Urothelium cell line (cell line): ENCODE measurements at regions not wholly inside any gene's neighbourhood (a gene's known extent, or its start where the extent isn't known, plus 50 kb on each side); places are given as distances from the start of the nearest gene placed in this dataset.
A peak's percentile ranks its signal among the peaks of the same experiment; 100 is the strongest.
"Not testable (repeated sequence)": the region's sequence is repeated elsewhere in the genome, so short reads cannot be mapped to it uniquely, and the experiment has no call there.

Experiments
- DNase-seq: peaks from one replicate; pipeline ENCODE4 v3.0.0; 2011; ENCODE audit warnings: low spot score, mixed read lengths
- FAIRE-seq: peaks from 2 replicates; lab custom pipeline; 2011; peaks lifted over from hg19 to GRCh38; lab: Jason Lieb, UNC

DNA sequence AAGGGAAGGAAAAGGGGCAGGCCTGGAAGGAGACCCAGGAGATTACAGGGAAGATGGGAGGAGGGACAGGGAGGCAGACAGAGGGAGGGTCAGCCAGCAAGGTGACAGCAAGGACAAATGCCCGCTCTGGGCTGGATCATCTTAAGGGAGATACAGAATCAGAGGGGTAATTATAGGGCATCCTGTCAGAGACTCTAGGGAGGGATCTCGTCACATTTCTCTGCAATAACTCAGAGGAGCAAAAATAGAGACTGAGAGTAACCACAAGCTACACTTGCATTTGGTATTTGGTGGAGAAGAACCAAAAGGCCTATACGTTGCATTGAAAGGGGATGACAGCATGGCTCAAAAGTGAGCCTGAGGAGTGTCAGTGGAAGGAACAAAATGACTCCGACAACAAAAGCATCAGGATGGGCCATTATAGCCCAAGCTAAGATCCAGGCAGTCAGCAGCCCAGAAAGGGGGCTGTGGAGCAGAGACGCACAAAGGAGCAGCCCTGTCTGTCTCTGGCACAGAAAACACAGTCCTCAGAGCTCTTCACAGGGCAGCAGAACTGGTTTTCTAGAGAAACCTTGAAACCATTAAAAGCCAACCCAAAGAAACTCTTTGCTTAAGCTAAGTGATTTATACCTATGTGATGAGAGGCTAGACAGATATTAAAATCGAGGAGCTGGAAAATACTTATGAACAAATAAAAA lies 430.2 kb upstream of the VSTM2A start:
- FAIRE-seq (no peak), DNase-seq (no peak)

DNA sequence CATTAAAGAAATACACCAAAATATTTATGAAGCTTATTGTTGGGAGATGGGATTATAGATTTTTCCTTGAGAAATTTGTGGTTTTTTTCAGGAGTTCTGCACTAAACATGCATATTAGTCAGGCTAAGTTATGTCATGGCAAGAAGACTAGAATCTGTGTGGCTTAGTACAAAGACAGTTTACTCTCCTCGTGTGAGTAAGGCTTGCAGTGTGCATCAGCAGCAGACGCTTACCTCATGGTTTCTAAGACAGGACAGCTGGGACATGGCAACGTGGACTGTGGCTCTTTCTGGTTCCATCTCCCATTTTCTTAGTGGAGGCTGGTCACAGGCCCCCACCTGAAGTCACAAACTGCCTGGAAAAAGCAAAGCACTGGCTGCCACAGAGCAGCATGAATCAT lies 429.6 kb upstream of the VSTM2A start:
- no peak for DNase-seq
- no peak for FAIRE-seq

DNA sequence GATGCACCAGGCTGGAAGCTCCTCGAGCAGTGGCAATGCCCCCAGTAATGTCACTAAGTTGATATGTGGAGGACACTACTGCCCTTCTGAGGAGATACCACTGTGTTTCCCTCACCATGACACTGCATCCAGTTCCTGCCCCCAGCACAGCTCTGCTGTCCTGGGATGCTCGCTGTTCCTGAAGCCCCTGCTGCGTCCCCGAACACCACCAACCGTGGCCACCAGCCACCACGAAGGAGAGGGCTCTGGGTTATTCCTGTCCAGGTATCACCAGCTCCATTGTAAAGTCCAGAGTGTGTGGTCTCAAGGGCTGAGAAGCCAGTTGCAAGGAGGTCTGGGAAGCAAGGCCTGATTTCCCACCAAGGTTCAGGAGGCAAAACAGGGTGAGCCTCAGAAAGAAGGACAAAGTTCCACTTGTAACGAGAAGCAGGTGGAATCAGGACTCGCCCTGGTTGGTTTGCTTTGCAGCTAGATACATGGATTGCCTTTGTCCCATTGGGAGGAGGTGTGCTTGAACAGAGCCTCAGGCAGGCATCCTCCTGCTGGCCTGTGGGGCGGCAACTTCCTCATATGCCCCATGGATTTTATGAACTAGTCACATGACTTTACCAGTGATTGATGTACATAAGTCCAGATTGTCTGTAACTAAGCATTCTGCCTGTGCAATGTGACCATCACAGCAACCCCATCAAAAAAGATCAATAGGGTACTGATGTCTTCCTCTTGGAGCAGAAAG lies 427.0 kb upstream of the VSTM2A start:
- DNase-seq, result no peak
- FAIRE-seq, result peak; percentile 17

DNA sequence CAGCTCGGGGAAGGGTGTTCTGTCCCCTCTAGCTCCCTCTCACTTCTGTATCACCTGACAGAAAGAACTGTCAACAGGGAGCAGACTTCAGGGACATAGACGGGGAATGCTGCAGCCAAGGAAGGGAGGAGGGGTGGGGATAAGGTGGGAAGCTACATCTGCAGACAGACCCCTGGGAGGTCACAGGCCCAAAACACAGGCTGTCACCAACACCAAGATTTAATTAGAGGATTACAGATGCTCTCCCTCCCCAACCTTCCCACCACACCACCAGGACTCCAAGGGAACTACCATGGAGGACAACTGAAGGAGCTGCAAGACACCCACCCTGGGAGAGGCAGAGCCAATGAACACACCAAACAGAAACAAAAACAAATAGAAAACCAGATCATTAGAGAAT lies 425.2 kb upstream of the VSTM2A start:
- DNase-seq (no peak), FAIRE-seq (no peak)

DNA sequence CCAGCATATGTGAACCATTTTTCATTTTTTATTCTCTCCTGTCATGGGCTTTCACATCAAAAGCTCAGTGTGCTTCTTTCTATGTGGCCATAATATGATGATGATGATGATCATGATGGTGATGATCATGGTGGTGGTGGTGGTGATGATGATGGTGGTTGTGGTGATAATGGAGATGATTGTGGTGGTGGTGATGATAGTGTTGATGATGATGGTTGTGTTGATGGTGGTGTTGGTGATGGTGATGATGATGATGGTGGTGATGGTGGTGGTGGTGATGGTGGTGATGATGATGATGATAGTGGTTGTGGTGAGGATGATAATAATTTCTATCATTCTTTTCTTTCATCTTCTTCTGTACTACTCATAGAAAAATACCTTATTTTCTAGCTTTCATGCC lies 413.1 kb upstream of the VSTM2A start:
- FAIRE-seq (peak; percentile 99), DNase-seq (no peak)

DNA sequence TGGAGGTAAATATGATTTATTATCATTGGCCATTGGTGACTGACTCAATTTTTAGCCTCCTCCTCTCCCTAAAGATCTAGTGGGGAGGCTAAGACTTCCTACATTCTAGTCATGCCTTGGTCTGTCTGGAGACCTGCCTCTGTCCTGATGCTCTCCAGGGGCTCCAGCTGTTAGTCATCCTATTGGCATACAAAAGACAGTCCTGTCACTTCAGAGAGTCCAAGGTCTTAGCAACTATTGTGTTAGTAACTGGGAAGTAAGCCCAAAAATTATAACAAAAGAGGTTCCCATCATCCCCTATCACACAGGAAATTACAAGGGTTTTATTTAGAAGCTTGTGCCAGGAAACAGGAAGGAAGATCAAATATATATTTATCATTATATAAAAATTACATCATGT lies 400.6 kb upstream of the VSTM2A start:
- FAIRE-seq (no peak), DNase-seq (no peak)

DNA sequence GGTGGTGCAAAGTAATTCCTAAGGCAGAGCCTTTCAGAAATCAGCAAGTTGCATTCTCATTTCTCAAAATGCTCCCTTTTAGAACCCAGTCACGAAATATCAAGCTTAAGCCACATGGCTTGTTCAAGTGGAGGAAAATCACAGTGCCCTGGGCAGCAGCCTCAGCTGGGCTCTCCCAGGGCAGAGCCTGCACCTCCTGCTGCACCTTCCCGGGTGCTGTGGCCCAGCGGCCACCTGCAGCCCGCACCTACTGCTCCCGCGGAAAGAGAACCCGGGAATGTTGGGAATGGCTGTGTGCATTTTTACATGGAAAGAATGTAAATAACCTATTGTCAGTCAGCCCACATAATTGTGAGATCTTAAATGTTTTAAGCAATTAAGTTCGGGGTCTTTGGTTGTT lies 396.5 kb upstream of the VSTM2A start:
- FAIRE-seq (no peak), DNase-seq (no peak)

DNA sequence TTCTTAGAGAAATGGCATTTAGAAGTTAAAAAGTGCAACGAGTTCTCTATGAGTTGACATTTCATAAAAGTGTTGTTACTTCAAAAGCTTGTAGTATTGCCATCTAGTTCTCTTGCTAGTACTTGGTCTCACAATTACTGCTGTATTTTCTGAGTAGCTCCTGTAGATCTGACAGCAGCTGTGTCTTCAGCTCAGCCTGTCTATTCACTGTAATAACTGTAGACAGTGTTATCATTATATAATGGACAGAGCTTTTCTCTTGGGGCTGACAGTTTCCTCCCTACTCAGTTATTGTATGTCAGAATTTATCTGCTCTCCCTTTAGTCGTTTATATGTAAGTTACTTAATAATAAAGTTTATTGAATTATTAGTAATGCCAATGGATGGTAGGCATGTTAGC lies 388.7 kb upstream of the VSTM2A start:
- FAIRE-seq (no peak), DNase-seq (no peak)

DNA sequence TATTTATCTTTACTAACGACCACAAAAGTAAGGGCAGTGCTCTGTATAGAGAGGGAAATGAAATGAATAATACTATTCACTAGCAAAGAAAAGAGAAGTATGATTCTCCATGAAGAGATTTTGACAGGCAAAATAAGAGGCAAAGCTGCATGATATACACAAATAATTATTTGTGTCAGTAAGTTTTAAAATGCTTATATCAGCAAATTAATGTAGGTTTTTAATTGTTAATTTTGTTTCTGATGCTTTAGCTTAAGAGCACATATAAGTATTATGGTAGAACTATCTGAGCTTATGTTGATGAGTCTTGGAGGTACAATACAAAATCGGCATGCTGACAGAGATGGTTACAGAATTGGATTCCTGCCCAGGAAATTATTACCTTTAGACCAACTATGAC lies 383.1 kb upstream of the VSTM2A start:
- no peak for DNase-seq
- no peak for FAIRE-seq

DNA sequence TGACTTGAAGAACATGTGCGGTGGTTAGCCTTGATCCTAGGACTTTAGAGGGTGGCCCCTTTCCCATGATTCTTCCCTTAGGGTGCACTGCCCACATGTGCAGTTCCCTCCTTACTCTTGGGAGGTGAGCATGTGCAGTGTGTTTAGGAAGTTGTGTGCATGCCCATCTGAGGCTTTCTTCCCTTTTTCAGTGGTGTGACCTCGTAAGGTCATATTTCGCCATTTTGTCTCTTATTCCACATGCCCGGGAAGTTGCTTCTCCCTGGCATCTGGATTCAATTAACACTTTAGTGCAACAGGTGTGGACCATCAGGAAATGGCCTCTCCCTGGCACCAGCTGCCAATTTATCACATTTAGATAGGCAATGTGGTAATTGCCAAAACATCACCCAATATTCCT lies 380.6 kb upstream of the VSTM2A start:
- DNase-seq (no peak), FAIRE-seq (no peak)

DNA sequence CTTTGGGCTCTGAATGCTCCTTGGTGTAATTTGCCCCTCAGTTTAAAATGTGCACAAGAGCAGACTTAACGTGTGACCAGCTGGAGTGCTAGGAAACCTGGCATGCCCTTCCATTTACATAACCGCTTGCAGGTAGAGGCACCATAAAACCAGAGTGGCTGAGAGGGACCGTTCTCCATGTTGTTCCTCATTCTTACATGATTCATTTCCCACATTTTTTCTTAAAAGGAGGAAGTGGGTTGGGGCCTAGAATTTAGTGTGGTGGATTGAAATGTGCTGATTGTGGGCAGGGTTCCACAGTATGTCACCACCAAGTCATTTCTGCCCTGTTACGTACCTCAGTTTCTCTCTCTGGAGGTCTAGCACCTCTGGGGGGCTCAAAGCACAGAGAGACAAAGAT lies 375.8 kb upstream of the VSTM2A start:
- no peak for FAIRE-seq
- DNase-seq, result no peak

DNA sequence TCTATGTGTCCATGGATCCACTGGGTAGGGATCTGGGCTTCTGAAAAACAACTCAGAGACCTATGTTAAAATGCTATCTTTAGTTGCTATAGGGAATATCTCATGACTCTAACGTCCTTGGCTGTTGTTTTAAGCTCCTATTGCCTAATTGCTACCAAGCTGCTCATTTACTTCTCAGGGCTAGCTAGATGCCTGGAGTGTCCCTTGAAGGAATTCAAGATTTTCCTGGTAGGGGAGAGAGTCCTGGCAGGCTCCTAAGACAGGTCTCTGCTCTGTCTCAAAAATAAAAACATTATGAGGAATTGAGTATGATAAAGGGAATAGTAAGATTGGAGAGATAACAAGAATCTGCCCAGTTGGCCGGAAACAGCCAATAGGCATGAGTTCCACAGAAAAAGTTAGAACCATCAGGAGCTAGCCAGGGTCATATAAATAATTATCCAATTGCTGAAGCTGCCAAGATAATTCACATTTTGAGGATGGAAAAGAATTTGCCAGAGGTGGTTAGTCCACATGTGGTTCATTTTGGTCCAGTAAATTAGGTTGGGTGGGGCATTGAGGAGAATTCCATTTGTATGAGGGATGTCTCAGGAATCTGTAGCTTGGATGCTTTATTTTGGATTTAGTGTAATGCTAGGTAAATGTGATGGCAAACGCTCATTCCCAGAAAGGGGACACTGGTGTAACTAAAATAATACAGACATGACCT lies 362.7 kb upstream of the VSTM2A start:
- FAIRE-seq (no peak), DNase-seq (no peak)

DNA sequence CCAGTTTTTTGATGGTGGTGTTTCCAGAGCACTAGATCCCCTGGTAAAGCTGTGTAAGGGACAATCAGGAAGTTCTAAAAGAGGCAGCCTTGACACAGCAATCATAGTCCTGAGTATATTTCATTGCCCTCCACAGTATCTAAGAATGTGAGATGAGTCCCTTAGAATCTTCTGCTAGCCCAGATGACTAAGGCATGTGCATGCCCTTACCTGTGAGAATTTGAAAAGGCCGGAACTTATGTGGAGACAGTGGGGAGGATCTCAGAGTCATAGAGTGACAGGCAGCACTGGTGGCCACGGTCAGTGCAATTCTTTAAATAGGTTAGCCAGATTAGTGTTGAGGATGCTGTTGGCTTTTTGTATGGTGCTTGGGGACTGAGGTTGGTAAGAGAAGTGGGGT lies 361.4 kb upstream of the VSTM2A start:
- DNase-seq (no peak), FAIRE-seq (peak; percentile 23)

DNA sequence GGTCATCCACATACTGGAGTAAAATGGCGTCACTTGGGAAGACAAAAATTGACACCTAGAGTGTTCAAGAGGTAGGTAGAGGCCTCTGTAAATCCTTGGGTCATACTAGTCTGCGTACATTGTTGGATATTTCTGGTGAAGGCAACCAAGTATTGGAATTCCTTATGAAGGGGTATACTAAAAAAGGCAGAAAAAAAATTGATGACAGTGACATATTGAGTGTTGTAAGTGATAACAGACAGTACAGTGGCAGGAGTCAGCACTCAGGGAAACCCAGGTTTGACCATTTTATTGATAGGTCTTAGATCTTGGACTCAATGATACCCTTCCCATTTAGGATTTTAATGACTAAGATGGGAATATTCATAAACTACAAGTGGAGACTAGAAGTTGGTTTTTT lies 359.1 kb upstream of the VSTM2A start:
- FAIRE-seq, result no peak
- no peak for DNase-seq

DNA sequence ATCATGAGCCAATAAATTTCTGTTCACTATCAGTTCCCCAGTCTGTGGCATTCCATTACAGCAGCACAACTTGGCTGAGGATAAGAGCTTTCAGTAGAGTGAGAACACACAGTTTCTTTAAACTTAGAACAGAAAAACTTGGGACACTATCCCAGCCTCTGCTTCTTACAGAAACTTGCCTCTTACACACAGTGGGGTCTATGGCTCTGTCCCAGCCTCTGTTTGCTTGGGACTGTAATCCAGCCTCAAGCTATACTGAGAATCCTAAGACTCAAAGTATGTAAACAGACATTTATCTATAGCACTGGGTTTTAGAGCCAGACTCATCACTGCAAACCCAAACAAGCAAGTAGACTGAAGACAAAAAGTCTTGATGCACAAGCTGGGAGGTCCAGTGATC lies 355.8 kb upstream of the VSTM2A start:
- FAIRE-seq (no peak), DNase-seq (no peak)

DNA sequence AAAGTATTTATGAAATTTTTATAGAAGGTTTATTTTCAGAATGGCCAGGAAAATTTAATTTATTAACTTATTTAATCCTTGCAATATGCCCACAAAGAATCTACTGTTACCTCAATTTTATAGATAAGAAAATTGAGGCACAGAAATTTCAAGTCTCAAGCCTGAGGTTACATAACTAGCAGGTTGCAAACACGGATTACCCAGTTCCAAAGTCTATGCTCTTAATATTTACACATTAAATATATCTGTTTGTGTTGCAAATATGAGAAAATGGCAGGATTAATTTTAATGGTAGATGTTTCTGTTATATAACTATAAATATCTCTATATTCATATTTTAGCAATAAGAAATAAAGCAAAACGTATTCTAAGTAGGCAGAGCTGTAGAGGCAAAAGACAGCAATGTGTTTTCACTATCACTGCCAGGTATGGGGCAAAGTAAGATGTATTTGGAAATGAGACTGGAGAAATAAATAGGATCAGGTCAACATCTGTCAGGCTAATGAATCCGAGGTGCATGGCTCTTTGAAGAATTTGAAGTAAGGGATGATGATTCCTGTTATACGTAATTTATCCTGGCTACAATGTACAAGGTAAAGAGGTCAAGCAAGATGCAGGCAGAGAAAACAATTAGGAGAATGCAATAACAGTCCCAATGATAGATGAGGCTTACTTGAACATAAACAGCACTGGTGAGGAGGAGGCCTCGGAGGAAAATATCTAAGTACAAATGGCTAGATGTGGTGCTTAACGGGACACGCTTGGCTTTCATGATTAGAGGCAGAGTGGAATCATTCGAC lies 354.1 kb upstream of the VSTM2A start:
- FAIRE-seq (no peak), DNase-seq (no peak)

DNA sequence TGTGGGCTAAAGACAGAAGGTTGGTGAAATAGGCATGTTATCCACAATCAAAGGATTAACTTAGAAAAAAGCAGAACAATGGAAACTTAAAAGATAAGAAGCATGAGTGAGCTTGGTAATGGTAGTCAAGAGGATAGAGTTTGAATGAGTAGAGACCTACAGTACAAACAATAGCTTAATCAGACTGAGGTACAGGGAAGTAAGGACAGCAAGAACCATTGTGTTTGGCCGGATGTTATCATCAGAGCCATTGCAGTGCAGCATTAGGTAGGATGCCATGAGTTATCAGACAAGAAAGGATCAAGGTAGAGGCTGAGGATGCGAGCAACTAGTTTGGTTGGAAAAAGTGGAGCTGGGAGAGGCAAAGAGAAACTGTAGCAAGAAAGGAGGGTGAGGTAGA lies 353.3 kb upstream of the VSTM2A start:
- FAIRE-seq (no peak), DNase-seq (no peak)

DNA sequence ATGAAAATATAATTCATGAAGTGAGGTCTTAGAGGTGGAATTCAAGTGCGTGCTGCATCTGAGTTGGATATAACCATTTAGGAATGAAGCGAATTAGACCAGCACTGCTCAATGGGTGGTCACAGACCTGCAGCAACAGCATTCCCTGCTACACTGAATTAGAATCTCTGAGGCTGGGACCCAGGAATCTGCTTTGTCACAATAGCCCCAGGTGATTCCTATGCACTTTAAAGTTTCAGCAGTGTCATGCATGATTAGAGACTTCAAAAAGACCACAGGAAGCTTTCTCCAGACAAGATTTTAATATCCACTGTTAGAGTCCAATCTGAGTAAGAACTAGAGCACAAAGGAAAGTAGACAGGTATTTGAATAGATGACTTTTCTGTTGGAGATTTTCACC lies 352.8 kb upstream of the VSTM2A start:
- DNase-seq, result no peak
- no peak for FAIRE-seq

DNA sequence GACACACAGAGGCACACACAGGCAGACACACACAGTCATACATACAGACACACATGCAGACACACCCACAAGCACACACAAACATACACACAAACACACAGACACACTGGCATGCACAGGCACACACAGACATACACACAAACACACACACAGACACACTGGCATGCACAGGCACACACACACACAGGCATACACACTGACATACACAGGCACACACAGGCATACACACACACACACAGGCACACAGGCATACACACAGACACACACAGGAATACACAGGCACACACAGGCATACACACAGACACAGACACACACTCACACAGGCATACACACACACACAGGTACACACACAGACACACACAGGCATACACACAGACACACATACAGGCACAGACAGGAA lies 340.7 kb upstream of the VSTM2A start:
- FAIRE-seq, result peak; percentile 100
- no peak for DNase-seq

DNA sequence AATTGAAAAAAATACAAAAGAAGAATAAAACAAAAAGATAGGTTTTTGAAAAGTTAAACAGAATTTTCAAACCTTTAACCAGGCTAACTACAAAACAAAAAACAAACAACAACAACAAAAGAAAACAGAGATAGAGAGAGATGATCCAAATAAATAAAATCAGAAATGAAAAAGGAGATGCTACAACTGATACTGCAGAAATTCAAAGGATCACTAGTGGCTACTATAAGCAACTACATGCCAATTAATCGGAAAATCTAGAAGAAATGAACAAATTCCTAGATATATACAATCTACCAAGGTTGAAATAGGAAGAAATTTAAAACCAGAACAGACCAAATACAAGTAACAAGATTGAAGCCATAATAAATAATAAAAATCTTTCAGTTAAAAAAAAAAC lies 326.8 kb upstream of the VSTM2A start:
- FAIRE-seq (no peak), DNase-seq (no peak)

DNA sequence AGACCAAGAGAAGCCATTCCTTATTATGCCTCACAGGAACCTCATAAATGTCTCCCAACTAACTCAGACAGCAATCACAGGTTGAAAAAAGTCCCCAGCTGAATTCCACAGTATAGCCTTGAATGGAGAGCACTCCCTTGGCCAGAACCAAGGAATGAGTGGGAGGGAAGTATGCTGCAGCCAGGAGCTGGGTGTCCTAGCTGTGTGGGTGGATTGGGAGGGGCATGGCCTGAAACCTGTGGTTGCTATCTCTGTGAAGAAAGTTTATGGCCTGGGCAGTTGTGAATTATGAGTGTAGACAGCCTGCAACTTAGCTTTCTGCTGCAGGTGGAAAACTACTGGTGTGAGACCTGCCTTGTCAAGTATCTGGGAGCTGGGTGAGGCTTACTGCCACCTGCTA lies 316.1 kb upstream of the VSTM2A start:
- FAIRE-seq, result peak; percentile 96
- not testable (repeated sequence) for DNase-seq
